GM23248 (cell line): ENCODE measurements at regions not wholly inside any gene's neighbourhood (a gene's known extent, or its start where the extent isn't known, plus 50 kb on each side); places are given as distances from the start of the nearest gene placed in this dataset.
"Not testable (repeated sequence)": the region's sequence is repeated elsewhere in the genome, so short reads cannot be mapped to it uniquely, and the experiment has no call there.

ENCODE experiments used
- EZH2 ChIP-seq: fragments of 200-600 bp; sonication (generic); IDR thresholded peaks from 2 replicates; pipeline ENCODE4 v1.6.1; 2018; ENCODE audit warnings: antibody characterized with exemption, mild to moderate bottlenecking; ENCODE audit not compliant: insufficient read depth, poor library complexity, severe bottlenecking
- EZH2phosphoT487 ChIP-seq: fragments of 200-600 bp; sonication (generic); IDR thresholded peaks from 2 replicates; pipeline ENCODE4 v1.6.1; 2018; ENCODE audit warnings: antibody characterized with exemption, moderate library complexity, mild to moderate bottlenecking, low read depth; ENCODE audit not compliant: insufficient read depth

- not testable (repeated sequence) for TF ChIP-seq EZH2phosphoT487, EZH2
These were observed 313.2 kb downstream of the PREX1 start for GRCh38 chr20:48514577-48514976.
